ENCODE measurements at regions not wholly inside any gene's neighbourhood (a gene's known extent, or its start where the extent isn't known, plus 50 kb on each side); places are given as distances from the start of the nearest gene placed in this dataset.

GRCh38 chr4:71841336-71841735 lies 57.5 kb upstream of the GC start:
- Histone ChIP-seq H3K79me2 (ENCODE audit: control insufficient read depth, insufficient read depth, low read length) (no peaks in the 10 kb centered on the region), H3K27ac (ENCODE audit: low read depth, low read length) (no peak overlapping the region), H2BK15ac (replicated peaks; ENCODE audit: low read depth) (no peak overlapping the region), H3K56ac (ENCODE audit: low read length) (no peak overlapping the region), H3K36me3 (ENCODE audit: control insufficient read depth, insufficient read depth, low read length) (no peaks in the 10 kb centered on the region), H3K4me3 (ENCODE audit: low read length) (no peak overlapping the region), H2BK5ac (ENCODE audit: low read length) (no peak overlapping the region), H3K4me1 (ENCODE audit: control insufficient read depth, low read depth, low read length) (no peaks in the 10 kb centered on the region), H3K79me1 (ENCODE audit: low read length) (no peaks in the 10 kb centered on the region), H4K8ac (ENCODE audit: low read depth, low read length) (no peak overlapping the region), H3K4ac (ENCODE audit: low read depth, low read length) (no peak overlapping the region), H2AK5ac (ENCODE audit: low read length) (no peak overlapping the region), H2BK120ac (ENCODE audit: low read depth, low read length) (no peak overlapping the region), H3K18ac (ENCODE audit: low read length) (no peak overlapping the region), H3K9ac (ENCODE audit: low read length) (no peak overlapping the region), H4K5ac (ENCODE audit: low read length) (no peak overlapping the region), H3K4me2 (ENCODE audit: low read length) (no peak overlapping the region), H3K27me3 (ENCODE audit: insufficient read depth, low read length, poor library complexity) (no peaks in the 10 kb centered on the region), H3K23ac (ENCODE audit: low read length) (no peak overlapping the region)
- WGBS (ENCODE audit: extremely low coverage, insufficient coverage, low lambda C conversion rate) = no CpG with 5 or more reads among the region's 2 CpGs
- DNase-seq = no peak

GRCh38 chr4:71847300-71847699 lies 63.4 kb upstream of the GC start:
- no peak overlapping the region for H2AK5ac ChIP-seq (ENCODE audit: low read length)
- no peak overlapping the region for H4K8ac ChIP-seq (ENCODE audit: low read depth, low read length)
- no peak overlapping the region for H3K9ac ChIP-seq (ENCODE audit: low read length)
- H3K18ac ChIP-seq (ENCODE audit: low read length) = no peak overlapping the region
- no peak overlapping the region for H2BK5ac ChIP-seq (ENCODE audit: low read length)
- H3K79me1 ChIP-seq (ENCODE audit: low read length) = no peaks in the 10 kb centered on the region
- H3K27ac ChIP-seq (ENCODE audit: low read depth, low read length) = no peak overlapping the region
- no peaks in the 10 kb centered on the region for H3K27me3 ChIP-seq (ENCODE audit: insufficient read depth, low read length, poor library complexity)
- no peak overlapping the region for H3K4ac ChIP-seq (ENCODE audit: low read depth, low read length)
- no peak overlapping the region for H2BK120ac ChIP-seq (ENCODE audit: low read depth, low read length)
- H3K4me2 ChIP-seq (ENCODE audit: low read length) = no peak overlapping the region
- H3K36me3 ChIP-seq (ENCODE audit: control insufficient read depth, insufficient read depth, low read length) = no peaks in the 10 kb centered on the region
- H3K79me2 ChIP-seq (ENCODE audit: control insufficient read depth, insufficient read depth, low read length) = no peaks in the 10 kb centered on the region
- H4K5ac ChIP-seq (ENCODE audit: low read length) = no peak overlapping the region
- H3K4me1 ChIP-seq (ENCODE audit: control insufficient read depth, low read depth, low read length) = no peaks in the 10 kb centered on the region
- H3K4me3 ChIP-seq (ENCODE audit: low read length) = no peak overlapping the region
- no CpG with 5 or more reads among the region's 1 CpG for WGBS (ENCODE audit: extremely low coverage, insufficient coverage, low lambda C conversion rate)
- H3K23ac ChIP-seq (ENCODE audit: low read length) = no peak overlapping the region
- H2BK15ac ChIP-seq (replicated peaks; ENCODE audit: low read depth) = no peak overlapping the region
- DNase-seq = no peak
- no peak overlapping the region for H3K56ac ChIP-seq (ENCODE audit: low read length)

- Histone ChIP-seq H4K5ac (ENCODE audit: low read length) (peak overlapping the region; percentile 93), H3K79me1 (ENCODE audit: low read length) (no peaks in the 10 kb centered on the region), H2BK120ac (ENCODE audit: low read depth, low read length) (peak overlapping the region; percentile 73), H3K4ac (ENCODE audit: low read depth, low read length) (no peak overlapping the region), H3K23ac (ENCODE audit: low read length) (no peak overlapping the region), H3K79me2 (ENCODE audit: control insufficient read depth, insufficient read depth, low read length) (no peaks in the 10 kb centered on the region), H3K27me3 (ENCODE audit: insufficient read depth, low read length, poor library complexity) (no peaks in the 10 kb centered on the region), H2BK5ac (ENCODE audit: low read length) (peak overlapping the region; percentile 83), H3K36me3 (ENCODE audit: control insufficient read depth, insufficient read depth, low read length) (no peaks in the 10 kb centered on the region), H3K18ac (ENCODE audit: low read length) (peak overlapping the region; percentile 95), H3K4me1 (ENCODE audit: control insufficient read depth, low read depth, low read length) (peaks cover 2% of the 10 kb centered on the region), H2BK15ac (replicated peaks; ENCODE audit: low read depth) (no peak overlapping the region), H4K8ac (ENCODE audit: low read depth, low read length) (no peak overlapping the region), H3K4me2 (ENCODE audit: low read length) (no peak overlapping the region), H3K9ac (ENCODE audit: low read length) (no peak overlapping the region), H3K27ac (ENCODE audit: low read depth, low read length) (no peak overlapping the region), H3K4me3 (ENCODE audit: low read length) (no peak overlapping the region), H3K56ac (ENCODE audit: low read length) (no peak overlapping the region), H2AK5ac (ENCODE audit: low read length) (no peak overlapping the region)
- WGBS (ENCODE audit: extremely low coverage, insufficient coverage, low lambda C conversion rate) = no CpG with 5 or more reads among the region's 1 CpG
- peak; percentile 21 for DNase-seq
These were observed 72.1 kb upstream of the GC start for GRCh38 chr4:71855944-71856343.

GRCh38 chr4:71857713-71858451 lies 74.0 kb upstream of the GC start:
- DNase-seq = peak; percentile 100
- Histone ChIP-seq H3K36me3 (ENCODE audit: control insufficient read depth, insufficient read depth, low read length) (no peaks in the 10 kb centered on the region), H3K4me1 (ENCODE audit: control insufficient read depth, low read depth, low read length) (peaks cover 2% of the 10 kb centered on the region), H3K4ac (ENCODE audit: low read depth, low read length) (no peak overlapping the region), H4K8ac (ENCODE audit: low read depth, low read length) (no peak overlapping the region), H3K27ac (ENCODE audit: low read depth, low read length) (peak overlapping the region; percentile 87), H2BK5ac (ENCODE audit: low read length) (peak overlapping the region; percentile 91), H3K79me1 (ENCODE audit: low read length) (no peaks in the 10 kb centered on the region), H2BK15ac (replicated peaks; ENCODE audit: low read depth) (no peak overlapping the region), H3K9ac (ENCODE audit: low read length) (no peak overlapping the region), H4K5ac (ENCODE audit: low read length) (no peak overlapping the region), H3K4me3 (ENCODE audit: low read length) (no peak overlapping the region), H3K18ac (ENCODE audit: low read length) (peak overlapping the region; percentile 5), H3K56ac (ENCODE audit: low read length) (peak overlapping the region; percentile 60), H3K4me2 (ENCODE audit: low read length) (no peak overlapping the region), H3K23ac (ENCODE audit: low read length) (no peak overlapping the region), H3K27me3 (ENCODE audit: insufficient read depth, low read length, poor library complexity) (no peaks in the 10 kb centered on the region), H2AK5ac (ENCODE audit: low read length) (no peak overlapping the region), H2BK120ac (ENCODE audit: low read depth, low read length) (peak overlapping the region; percentile 93), H3K79me2 (ENCODE audit: control insufficient read depth, insufficient read depth, low read length) (no peaks in the 10 kb centered on the region)
- WGBS (ENCODE audit: extremely low coverage, insufficient coverage, low lambda C conversion rate) = no CpG with 5 or more reads among the region's 9 CpGs

- Histone ChIP-seq H2BK120ac (ENCODE audit: low read depth, low read length) (no peak overlapping the region), H3K27me3 (ENCODE audit: insufficient read depth, low read length, poor library complexity) (no peaks in the 10 kb centered on the region), H3K36me3 (ENCODE audit: control insufficient read depth, insufficient read depth, low read length) (no peaks in the 10 kb centered on the region), H2AK5ac (ENCODE audit: low read length) (no peak overlapping the region), H3K79me1 (ENCODE audit: low read length) (no peaks in the 10 kb centered on the region), H3K4me3 (ENCODE audit: low read length) (no peak overlapping the region), H3K4me1 (ENCODE audit: control insufficient read depth, low read depth, low read length) (peaks cover 2% of the 10 kb centered on the region), H2BK15ac (replicated peaks; ENCODE audit: low read depth) (no peak overlapping the region), H3K27ac (ENCODE audit: low read depth, low read length) (no peak overlapping the region), H3K4ac (ENCODE audit: low read depth, low read length) (no peak overlapping the region), H3K18ac (ENCODE audit: low read length) (no peak overlapping the region), H4K8ac (ENCODE audit: low read depth, low read length) (no peak overlapping the region), H3K4me2 (ENCODE audit: low read length) (no peak overlapping the region), H3K79me2 (ENCODE audit: control insufficient read depth, insufficient read depth, low read length) (no peaks in the 10 kb centered on the region), H2BK5ac (ENCODE audit: low read length) (no peak overlapping the region), H4K5ac (ENCODE audit: low read length) (no peak overlapping the region), H3K23ac (ENCODE audit: low read length) (no peak overlapping the region), H3K9ac (ENCODE audit: low read length) (no peak overlapping the region), H3K56ac (ENCODE audit: low read length) (no peak overlapping the region)
- WGBS (ENCODE audit: extremely low coverage, insufficient coverage, low lambda C conversion rate) = no CpG with 5 or more reads among the region's 1 CpG
- DNase-seq = peak; percentile 86
These were observed 76.8 kb upstream of the GC start for GRCh38 chr4:71860643-71861042.

- H3K27ac ChIP-seq (ENCODE audit: low read depth, low read length) = no peak overlapping the region
- no peak overlapping the region for H2BK5ac ChIP-seq (ENCODE audit: low read length)
- H3K79me2 ChIP-seq (ENCODE audit: control insufficient read depth, insufficient read depth, low read length) = no peaks in the 10 kb centered on the region
- H2AK5ac ChIP-seq (ENCODE audit: low read length) = no peak overlapping the region
- no peak overlapping the region for H3K4ac ChIP-seq (ENCODE audit: low read depth, low read length)
- no peak overlapping the region for H3K4me2 ChIP-seq (ENCODE audit: low read length)
- H3K4me1 ChIP-seq (ENCODE audit: control insufficient read depth, low read depth, low read length) = no peaks in the 10 kb centered on the region
- H3K27me3 ChIP-seq (ENCODE audit: insufficient read depth, low read length, poor library complexity) = no peaks in the 10 kb centered on the region
- H3K4me3 ChIP-seq (ENCODE audit: low read length) = no peak overlapping the region
- no peak overlapping the region for H3K23ac ChIP-seq (ENCODE audit: low read length)
- no peaks in the 10 kb centered on the region for H3K79me1 ChIP-seq (ENCODE audit: low read length)
- DNase-seq = no peak
- no peak overlapping the region for H4K5ac ChIP-seq (ENCODE audit: low read length)
- H3K18ac ChIP-seq (ENCODE audit: low read length) = no peak overlapping the region
- H2BK15ac ChIP-seq (replicated peaks; ENCODE audit: low read depth) = no peak overlapping the region
- H3K9ac ChIP-seq (ENCODE audit: low read length) = no peak overlapping the region
- no peak overlapping the region for H2BK120ac ChIP-seq (ENCODE audit: low read depth, low read length)
- no peak overlapping the region for H4K8ac ChIP-seq (ENCODE audit: low read depth, low read length)
- H3K56ac ChIP-seq (ENCODE audit: low read length) = no peak overlapping the region
- H3K36me3 ChIP-seq (ENCODE audit: control insufficient read depth, insufficient read depth, low read length) = no peaks in the 10 kb centered on the region
These were observed 78.4 kb upstream of the GC start for GRCh38 chr4:71862315-71862714.

All from mesendoderm (in vitro differentiated cells).